ENCODE measurements at regions not wholly inside any gene's neighbourhood (a gene's known extent, or its start where the extent isn't known, plus 50 kb on each side); places are given as distances from the start of the nearest gene placed in this dataset.

- TF ChIP-seq CTCF (IDR thresholded peaks at IDR 0.05; ENCODE audit: unreplicated experiment in 3 of 3), result no peak
- Mint-ChIP-seq H3K4me1 (peaks cover 70% of the 10 kb centered on the region), H3K27me3 (ENCODE audit: low read depth) (peaks cover 5% of the 10 kb centered on the region)
These were observed 98.6 kb downstream of the HNRNPLL start for GRCh38 chr2:38504169-38504568.

GRCh38 chr2:38502107-38502506, 100.6 kb downstream of the HNRNPLL start:
- no peaks in the 10 kb centered on the region for H3K36me3 Mint-ChIP-seq (ENCODE audit: low read depth)
- H3K27me3 Mint-ChIP-seq (ENCODE audit: low read depth), result peaks cover 5% of the 10 kb centered on the region
- H3K27ac Mint-ChIP-seq, result peak overlapping the region in 2 of 3 experiments; percentile 30 to 80
- peaks cover 9% of the 10 kb centered on the region for H3K9me3 Mint-ChIP-seq
- no peak overlapping the region for H3K4me3 Mint-ChIP-seq
- peaks cover 73% of the 10 kb centered on the region for H3K4me1 Mint-ChIP-seq
- TF ChIP-seq CTCF (IDR thresholded peaks at IDR 0.05; ENCODE audit: unreplicated experiment in 3 of 3), result no peak

More at GRCh38 chr2:38504169-38504568, 98.6 kb downstream of the HNRNPLL start:
- Mint-ChIP-seq H3K36me3 (ENCODE audit: low read depth) (no peaks in the 10 kb centered on the region), H3K4me3 (no peak overlapping the region), H3K27ac (peak overlapping the region; percentile 1 to 41 (median 30)), H3K9me3 (peaks cover 9% of the 10 kb centered on the region)

GRCh38 chr2:38500283-38500634, 102.5 kb downstream of the HNRNPLL start:
- peak overlapping the region; percentile 78 to 87 (median 82) for H3K27ac Mint-ChIP-seq
- no peaks in the 10 kb centered on the region for H3K36me3 Mint-ChIP-seq (ENCODE audit: low read depth)
- no peak for TF ChIP-seq CTCF (IDR thresholded peaks at IDR 0.05; ENCODE audit: unreplicated experiment in 3 of 3)
- H3K27me3 Mint-ChIP-seq (ENCODE audit: low read depth), result peaks cover 5% of the 10 kb centered on the region
- H3K4me1 Mint-ChIP-seq, result peaks cover 79% of the 10 kb centered on the region
- peak overlapping the region in 1 of 3 experiments; percentile 13 for H3K4me3 Mint-ChIP-seq
- peaks cover 9% of the 10 kb centered on the region for H3K9me3 Mint-ChIP-seq

GRCh38 chr2:38499548-38500282, 103.0 kb downstream of the HNRNPLL start:
- Mint-ChIP-seq H3K4me3 (peak overlapping the region in 2 of 3 experiments; percentile 13 to 26), H3K27ac (peak overlapping the region; percentile 78 to 87 (median 82)), H3K4me1 (peaks cover 81% of the 10 kb centered on the region), H3K9me3 (peaks cover 9% of the 10 kb centered on the region), H3K36me3 (ENCODE audit: low read depth) (no peaks in the 10 kb centered on the region), H3K27me3 (ENCODE audit: low read depth) (peaks cover 5% of the 10 kb centered on the region)
- no peak for TF ChIP-seq CTCF (IDR thresholded peaks at IDR 0.05; ENCODE audit: unreplicated experiment in 3 of 3)

GRCh38 chr2:38498045-38498481, 104.7 kb downstream of the HNRNPLL start:
- H3K36me3 Mint-ChIP-seq (ENCODE audit: low read depth), result no peaks in the 10 kb centered on the region
- H3K9me3 Mint-ChIP-seq, result peaks cover 7% of the 10 kb centered on the region
- peak overlapping the region in 2 of 3 experiments; percentile 9 to 25 for H3K4me3 Mint-ChIP-seq
- peak overlapping the region; percentile 65 to 75 (median 72) for H3K27ac Mint-ChIP-seq
- TF ChIP-seq CTCF (IDR thresholded peaks at IDR 0.05; ENCODE audit: unreplicated experiment in 3 of 3), result no peak
- no peaks in the 10 kb centered on the region for H3K27me3 Mint-ChIP-seq (ENCODE audit: low read depth)
- peaks cover 79% of the 10 kb centered on the region for H3K4me1 Mint-ChIP-seq

- peaks cover 5% of the 10 kb centered on the region for H3K9me3 Mint-ChIP-seq
- H3K4me3 Mint-ChIP-seq, result peak overlapping the region in 1 of 3 experiments; percentile 25
These were observed 105.1 kb downstream of the HNRNPLL start for GRCh38 chr2:38497670-38498037.

More at GRCh38 chr2:38497670-38498037, 105.1 kb downstream of the HNRNPLL start:
- no peak for TF ChIP-seq CTCF (IDR thresholded peaks at IDR 0.05; ENCODE audit: unreplicated experiment in 3 of 3)
- Mint-ChIP-seq H3K27ac (peak overlapping the region; percentile 65 to 75 (median 72)), H3K27me3 (ENCODE audit: low read depth) (no peaks in the 10 kb centered on the region), H3K36me3 (ENCODE audit: low read depth) (no peaks in the 10 kb centered on the region), H3K4me1 (peaks cover 76% of the 10 kb centered on the region)
